T1000 (cell line): ENCODE measurements at regions not wholly inside any gene's neighbourhood (a gene's known extent, or its start where the extent isn't known, plus 50 kb on each side); places are given as distances from the start of the nearest gene placed in this dataset.
"Not testable (repeated sequence)": the region's sequence is repeated elsewhere in the genome, so short reads cannot be mapped to it uniquely, and the experiment has no call there.

Experiments
- DNase-seq: peaks from one replicate; lab custom pipeline; 2025; ENCODE audit warnings: mixed read lengths; lab: John Stamatoyannopoulos, UW

DNA sequence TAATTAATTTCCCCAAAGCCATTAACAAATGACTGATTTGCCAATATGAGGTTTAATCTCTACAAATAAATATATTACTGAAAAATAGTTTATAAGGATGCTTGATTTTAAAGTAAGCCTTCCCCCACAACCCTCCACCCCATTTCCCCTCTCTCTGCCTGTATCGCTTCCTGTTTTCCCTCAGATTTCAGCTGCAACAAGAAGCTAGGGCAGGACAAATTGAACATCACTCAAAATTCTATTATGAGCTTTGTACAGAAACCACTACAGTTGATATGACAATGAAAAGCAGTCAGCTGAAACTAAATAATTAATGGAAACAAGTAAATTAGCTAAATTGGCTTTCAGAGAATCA, 109.0 kb upstream of the SP4 start:
- no peak for DNase-seq

DNA sequence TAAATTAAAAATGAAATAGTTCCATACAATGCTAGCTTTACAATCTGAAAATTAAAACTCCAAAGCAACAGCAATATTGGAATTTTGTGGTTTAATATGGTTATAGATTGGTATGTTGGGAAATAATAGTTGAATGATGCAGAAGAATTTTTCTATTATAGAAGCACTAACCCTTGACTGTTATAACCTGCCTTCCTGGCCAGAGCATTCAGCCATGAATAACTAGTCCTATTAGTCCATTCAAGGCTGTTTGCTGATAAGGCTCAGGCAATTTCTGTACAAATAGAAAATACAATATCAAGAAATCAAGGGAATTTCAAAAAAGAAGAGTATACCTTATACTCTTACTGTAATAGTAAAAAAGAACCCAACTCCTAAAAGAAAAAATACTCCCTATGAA, 101.6 kb upstream of the SP4 start:
- DNase-seq: no peak

DNA sequence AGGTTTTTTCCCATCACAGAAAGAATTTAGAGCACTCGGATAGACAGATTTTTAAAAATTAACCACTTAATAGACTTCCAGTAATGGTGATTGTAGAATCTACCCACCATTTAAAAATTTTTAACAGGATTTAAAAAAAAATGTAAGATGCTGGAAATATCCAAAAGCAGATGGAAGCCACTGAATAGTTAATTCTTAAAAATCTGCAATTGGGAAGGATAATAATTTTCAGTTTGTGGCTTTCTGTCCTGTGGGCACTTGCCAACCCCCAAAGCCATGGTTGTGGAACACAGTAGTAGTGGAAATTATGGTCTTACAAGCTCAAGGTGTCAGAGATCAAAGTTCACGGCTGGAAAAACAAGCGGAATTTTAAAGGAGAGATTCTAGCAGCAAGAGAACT, 101.0 kb upstream of the SP4 start:
- no peak for DNase-seq

DNA sequence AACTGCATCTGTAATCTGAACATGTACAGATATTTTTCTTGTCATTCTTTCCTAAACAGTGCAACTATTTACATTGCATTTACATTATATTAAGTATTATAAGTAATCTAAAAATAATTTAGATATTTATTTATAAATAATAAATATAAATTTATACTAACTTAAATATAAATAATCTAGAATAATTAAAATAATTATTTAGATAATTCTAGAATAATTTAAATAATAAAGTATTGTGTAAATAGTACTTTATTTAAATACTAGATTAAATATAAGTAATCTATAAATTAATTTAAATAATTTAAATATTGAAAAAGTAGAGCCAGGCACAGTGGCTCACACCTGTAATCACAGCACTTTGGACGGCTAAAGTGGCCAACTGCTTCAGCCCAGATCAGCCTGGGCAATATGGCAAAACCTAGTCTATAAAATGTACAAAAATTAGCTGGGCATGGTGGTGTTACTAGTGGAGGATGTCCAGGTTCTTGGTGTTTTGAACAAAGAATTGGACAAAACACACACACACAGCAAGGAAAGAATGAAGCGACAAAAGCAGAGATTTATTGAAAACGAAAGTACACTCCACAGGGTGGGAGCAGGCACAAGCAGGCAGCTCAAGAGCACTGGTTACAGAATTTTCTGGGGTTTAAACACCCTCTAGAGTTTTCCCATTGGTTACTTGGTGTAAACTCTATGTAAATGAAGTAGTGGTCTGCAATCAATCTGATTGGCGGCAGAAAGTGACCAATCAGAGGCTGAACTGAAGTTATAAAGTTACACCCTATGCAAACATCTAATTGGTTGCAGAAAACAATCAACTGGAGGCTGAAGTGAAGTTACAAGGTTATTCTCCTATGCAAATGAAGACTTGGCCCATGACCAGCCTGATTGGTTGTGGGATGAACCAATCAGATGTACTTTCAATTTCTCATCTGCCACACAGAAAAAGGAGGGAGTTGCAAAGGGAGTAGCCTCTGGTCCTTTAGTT, 100.2 kb upstream of the SP4 start:
- DNase-seq: no peak

DNA sequence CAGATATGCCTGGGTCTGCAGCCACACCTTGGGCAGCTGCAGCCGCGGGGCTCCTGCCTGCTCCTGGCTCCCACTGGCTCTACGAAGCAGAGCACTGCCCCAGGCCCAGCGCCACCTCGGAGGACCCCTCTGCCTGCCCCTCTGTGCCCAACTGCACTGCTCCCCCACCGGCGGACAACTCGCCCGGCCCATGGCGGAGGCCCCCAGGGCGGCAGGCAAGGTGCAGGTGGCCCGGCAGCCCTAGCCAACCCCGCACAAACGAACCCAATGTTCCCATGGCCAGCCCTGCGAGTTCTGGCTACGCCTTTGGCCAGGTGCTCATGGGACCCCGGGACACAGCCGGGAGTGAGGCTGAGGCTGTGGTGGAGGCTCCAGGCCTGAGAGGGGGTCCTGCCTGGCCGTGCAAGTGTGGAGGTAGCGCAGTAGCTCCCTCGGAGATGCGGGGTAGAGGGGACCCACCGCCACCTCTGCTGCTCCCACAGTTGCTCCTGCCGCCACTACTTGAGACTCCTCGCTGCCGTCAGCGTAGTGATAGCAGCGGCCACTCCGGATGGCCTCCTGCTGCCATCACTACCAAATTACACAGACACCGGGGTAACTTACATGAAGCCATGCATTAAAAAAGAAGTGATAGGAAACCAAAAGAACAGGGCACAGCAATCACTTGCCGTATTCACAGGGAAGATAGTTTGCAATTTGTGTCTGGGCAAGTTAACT, 97.3 kb upstream of the SP4 start:
- DNase-seq: no peak

DNA sequence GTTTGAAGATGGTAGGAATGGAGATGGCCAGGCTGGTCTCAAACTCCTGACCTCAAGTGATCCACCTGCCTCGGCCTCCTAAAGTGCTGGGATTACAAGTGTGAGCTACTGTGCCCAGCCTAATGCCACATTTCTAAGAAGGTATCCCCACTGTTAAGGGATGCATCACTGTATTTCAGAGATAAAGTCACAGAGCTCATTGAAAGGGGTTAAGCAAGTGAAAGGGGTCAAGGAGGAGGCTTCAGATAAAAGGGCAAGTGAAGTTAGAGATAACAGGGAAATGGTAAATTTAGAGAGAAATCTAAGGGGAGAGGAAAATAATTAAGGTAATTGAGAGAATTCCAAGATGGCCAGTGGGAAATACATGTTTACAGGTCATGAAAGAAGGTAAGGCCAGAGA, 93.0 kb upstream of the SP4 start:
- DNase-seq: no peak

DNA sequence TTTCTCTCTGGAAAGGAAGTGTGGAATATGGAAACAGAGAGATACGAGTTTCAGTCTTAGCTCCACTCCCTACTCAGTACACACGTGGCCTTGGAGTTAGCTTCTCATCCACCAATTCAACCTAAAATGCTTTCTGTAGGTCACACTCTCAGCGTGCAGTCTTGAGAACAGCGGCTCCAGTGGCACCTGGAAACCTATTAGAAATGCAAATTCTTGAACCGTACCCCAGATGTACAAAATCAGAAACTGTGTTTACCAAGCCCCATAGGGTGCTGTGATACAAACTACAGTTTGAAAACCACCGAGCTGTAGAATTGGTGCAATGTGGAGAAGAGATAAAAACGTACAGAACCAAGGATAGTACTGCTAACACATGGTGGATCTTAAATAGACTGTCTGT, 91.1 kb upstream of the SP4 start:
- no peak for DNase-seq

DNA sequence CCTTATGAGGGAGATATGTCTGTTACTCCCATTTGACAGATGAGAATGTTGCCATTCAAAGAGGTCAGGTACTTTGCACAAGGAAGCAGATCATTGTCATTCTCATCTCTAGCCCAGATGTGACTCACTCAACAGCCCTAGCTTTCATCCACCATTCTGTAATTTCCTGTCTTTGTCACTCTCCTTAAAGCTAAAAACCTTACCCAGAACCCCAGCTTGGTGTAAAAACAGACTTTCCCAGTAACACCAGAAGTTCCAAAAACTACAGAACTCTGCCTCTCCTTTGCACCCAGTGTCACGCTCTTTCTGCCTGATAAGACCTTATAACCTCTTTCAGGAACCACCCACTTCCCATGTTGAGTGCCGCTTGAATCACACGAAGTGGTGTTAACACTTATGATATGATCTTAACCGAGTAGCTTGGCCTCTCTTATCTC, 89.1 kb upstream of the SP4 start:
- no peak for DNase-seq

DNA sequence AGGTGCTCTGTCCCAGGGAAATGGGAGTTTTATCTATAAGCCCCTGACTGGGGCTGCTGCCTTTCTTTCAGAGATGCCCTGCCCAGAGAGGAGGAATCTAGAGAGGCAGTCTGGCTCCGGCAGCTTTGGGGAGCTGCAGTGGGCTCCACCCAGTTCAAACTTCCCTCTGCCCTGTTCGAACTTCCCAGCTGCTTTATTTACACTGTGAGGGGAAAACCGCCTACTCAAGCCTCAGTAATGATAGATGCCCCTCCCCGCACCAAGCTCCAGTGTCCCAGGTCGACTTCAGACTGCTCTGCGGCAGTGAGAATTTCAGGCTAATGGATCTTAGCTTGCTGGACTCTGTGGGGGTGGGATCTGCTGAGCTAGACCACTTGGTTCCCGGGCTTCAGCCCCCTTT, 83.0 kb upstream of the SP4 start:
- DNase-seq: not testable (repeated sequence)

DNA sequence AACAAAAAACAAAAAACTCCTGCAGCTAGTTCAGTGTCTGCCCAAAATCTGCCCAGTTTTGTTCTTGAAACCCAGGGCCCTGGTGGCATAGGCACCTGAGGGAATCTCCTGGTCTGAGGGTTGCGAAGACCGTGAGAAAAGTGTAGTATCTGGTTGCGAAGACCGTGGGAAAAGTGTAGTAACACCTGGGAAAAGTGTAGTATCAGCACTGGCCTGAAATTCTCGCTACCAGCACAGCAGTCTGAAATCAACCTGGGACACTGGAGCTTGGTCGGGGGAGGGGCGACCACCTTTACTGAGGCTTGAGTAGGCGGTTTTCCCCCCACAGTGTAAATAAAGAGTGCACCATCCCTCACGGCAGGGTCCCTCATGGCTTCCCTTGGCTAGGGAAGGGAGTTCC, 82.5 kb upstream of the SP4 start:
- DNase-seq: no peak

DNA sequence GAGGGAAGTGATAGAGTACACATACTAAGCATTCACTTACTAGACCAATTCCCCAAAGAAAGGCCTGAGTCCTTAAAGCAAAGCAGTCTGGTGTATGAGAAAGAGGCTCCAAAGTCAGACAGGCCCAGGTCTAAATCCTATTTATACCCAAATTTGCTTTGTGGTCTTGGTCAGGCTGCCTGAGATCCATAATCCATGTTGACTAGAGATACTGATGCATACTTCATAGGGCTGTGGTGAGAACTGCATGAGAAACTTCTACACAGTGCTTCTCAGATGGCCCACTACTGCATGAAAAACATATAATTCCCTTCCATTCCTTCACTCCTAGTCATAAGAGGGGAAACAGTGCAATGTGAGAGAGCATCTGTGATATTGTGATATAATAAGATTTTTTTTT, 81.6 kb upstream of the SP4 start:
- no peak for DNase-seq

DNA sequence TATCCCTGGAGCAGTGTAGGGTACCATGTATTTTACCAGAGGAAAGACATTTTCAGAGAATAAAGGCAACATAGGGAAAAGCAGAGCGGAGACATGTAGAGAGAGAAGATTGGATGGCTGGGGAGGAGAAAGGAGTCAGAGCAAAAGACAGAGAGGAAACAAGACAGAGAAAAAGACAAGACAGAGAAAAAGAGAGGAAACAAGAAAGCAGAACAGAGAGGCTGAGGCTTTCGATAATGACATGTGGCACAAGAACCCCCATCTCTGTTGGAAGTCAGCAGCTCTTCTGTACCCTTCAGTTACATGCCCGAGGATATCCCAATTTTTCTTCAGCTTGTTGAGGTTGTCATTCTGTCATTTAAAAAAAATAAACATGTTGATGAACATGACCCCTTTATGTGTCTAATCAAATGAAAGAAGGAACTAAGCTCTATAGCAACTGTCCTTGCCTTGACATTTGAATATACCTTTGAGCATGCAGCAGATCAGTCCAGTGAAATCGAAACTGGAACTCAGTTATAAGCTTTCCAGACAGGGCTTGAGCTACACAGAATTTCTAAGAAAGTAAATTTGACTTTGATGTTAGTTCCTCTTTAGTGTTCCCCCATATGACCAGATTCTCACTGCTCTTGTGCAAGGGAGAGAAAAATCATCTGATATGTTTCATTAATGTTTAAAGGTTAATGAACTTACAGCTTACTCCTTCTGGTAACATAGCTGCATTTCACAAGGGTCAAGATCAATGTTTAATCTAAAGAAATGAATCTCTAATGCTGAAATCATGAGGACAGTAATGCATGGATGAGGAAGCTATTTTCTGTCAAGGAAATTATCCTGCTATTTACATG, 75.1 kb upstream of the SP4 start:
- no peak for DNase-seq

DNA sequence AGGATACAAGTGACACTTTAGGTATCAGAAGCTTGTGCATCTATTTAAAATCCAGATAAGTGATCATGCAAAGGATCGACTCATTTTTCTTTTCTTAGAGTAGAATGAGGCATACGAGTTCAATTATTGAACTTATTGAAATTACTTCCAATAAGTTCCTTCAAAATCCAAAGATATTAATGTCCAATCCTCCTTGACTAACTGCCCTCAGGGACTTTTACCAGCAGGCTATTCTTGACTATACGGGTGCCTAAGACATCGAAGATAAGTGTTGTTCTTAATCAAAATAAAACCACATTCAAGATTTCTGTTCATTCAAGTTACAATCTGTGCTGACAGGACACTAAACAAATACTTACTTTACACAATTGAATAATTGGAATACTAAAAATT, 74.5 kb upstream of the SP4 start:
- DNase-seq: no peak

DNA sequence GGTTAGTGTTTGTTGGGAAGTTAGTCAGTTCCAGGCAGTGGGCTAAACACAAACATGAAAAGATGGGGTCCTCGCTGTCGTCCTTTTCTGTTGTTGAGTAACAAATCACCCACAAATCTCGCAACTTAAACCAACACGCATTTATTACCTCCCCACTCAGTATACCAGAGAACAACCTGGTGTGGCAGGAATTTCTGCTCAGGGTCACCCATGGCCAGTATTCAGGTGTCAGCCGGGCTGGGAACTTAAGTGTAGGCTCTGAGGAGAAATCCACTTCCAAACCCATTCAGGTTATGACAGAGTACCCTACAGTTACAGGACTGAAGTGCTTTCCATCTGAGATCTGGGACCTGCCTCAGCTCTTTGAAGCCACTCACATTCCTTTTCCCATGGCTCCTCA, 73.6 kb upstream of the SP4 start:
- no peak for DNase-seq

DNA sequence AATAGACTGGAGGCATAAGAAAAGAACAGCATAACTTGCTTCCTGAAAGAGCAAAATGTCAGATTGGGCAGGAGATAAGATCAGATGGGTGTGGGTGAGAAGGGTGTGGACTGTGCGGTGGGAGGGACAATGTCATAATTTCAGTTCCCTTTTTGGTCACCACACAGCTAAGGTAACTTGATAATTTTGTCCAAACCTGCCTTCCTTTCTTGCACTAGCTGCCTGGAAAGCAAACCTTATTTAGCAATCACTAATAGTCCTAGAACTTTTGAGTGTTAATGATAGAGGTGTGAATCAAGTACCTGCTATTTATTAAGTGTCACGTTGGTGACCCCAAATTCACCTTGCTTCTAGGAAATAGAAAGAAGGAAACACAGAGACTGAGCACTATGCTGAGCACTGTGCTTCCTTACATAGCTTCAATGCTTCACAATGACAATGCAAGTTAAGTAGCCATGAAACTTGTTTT, 72.4 kb upstream of the SP4 start:
- no peak for DNase-seq

DNA sequence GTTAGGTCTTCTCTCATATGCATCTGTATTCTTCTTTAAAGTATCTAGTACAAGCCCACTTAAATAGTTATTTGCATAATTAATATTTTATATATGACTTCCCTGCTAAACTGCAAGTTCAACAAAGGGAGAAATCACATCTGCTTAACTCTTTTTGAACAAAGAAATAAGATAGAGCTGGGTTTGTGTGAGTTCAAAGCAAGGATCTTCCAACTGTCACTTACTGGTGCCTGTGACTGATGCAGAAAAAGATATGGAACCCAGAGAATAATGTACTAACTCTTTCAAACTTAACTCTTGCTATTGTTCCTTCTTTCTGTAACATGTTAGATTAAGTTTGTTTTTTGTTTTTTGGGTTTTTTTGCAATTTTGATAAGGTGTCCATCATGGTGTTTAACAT, 71.3 kb upstream of the SP4 start:
- DNase-seq: no peak

DNA sequence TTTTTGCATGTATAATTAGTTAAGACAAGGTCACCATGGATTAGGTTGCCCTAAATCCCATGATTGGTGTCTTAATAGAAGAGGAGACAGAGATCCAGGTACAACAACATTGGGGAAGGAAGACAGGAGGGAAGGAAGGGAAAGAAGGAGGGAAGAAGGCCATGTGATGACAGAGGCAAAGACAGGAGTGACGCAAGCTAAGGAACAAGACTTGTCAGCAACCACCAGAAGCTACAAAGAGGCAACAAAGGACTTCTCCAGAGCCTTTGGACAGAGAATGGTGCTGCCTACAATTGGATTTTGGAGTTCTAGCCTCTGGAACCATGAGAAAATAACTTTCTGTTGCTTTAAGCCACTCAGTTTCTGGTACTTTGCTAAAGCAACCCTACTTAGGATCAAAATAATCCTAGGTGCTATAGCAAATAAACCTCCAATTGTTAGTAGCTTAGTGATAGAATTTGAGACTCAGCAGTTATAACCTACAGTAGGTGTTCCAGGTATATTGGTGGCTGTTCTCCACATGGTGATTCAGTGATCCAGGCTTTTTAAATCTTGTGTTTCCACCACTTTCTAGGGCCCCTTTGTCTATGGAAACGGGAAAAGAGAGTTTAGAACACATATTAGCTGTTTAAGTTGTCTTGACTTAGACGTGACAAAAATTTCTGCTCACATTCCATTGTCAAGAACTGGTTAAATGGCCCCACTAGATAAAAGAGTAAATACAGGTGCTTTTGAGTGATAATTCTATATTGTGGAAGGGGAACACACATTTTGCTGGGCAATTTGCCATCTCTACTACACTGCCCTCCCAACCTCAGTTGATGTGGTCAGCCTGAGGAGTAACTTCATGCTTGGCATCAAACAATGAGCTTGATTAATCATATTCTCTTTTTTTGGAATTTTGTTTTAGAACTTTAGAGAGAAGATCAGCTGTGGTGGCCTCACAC, 70.5 kb upstream of the SP4 start:
- no peak for DNase-seq

DNA sequence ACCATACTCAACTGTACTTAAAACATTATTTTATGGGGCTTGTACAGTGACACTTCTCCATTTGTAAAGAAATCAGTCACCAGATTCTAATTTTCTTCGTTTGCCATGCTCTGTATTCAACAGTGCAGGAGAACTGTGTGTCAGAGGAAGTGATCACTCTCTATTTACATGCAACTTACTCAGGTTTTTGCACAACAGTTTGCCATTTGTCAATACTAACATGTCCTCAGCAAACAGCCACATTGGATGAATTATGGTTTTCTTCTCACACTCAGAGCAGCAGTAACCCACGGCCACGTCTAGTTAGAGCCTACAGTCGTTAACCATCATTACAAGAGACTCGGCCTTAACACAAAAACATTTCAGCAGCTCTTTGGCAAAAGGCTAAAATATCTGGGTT, 69.2 kb upstream of the SP4 start:
- DNase-seq: no peak

DNA sequence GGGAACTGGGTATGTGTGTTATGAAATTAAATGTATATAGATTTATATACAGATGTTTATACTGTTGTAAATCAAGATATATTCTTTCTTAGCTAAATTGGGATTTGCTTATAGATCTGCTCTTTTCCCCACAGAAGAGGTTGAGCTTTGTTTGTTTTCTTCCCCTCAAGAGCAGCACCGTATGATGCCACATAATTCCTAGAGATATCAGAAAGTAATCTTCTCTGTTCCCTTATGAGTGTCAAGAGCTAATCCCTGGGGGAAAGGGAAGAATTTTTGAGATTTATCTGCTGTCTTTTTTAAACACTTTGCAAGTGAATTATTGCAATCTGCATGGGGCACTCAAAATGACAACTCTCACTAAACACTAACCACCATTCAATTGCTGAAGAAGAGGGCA, 68.7 kb upstream of the SP4 start:
- no peak for DNase-seq

DNA sequence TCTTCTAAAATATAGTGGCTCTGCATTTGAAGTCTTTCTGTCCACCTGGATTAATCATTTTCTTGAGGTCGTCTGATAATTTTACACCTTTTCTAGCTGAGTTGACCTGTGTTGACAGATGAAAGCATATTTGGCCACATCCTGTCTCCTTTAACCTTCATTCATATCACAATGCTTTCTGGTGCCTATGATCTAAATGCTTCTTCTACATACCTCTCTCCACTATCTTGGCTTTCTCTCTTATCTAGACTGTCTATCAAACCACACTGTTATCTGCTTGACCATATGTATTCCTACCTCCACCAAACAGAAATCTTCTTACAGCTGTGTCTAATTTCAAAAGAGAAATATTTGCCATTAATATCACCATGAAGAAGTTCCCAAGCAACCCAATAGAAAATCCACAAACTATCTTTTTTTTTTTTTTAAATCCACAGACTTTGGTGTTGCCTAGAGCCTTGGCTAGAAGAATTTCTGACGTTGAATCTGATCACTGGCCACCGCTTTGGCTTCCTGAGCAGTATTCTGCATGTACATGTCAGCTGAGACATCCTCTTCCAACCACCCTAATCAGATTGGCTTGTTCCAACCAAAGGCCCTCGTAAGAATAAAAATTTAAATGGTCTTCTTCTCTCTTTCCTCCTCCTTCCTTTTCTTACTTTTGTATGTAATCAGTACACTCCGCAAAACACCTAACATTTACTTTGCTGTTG, 66.3 kb upstream of the SP4 start:
- DNase-seq: no peak
